Common myeloid progenitor, CD34-positive (primary cell): ENCODE measurements at regions not wholly inside any gene's neighbourhood (a gene's known extent, or its start where the extent isn't known, plus 50 kb on each side); places are given as distances from the start of the nearest gene placed in this dataset.
"Not testable (repeated sequence)": the region's sequence is repeated elsewhere in the genome, so short reads cannot be mapped to it uniquely, and the experiment has no call there.

Experiments
- CTCF ChIA-PET: fragments of 350-600 bp; sonication (Branson Sonifier 250); formaldehyde crosslinking; loops from one replicate; lab custom pipeline; 2021; ENCODE audit warnings: antibody characterized with exemption; lab: Charles Lee
- POLR2A ChIA-PET: fragments of 350-600 bp; sonication (Branson Sonifier 250); formaldehyde crosslinking; loops from one replicate; lab custom pipeline; 2021; ENCODE audit warnings: antibody characterized with exemption; lab: Charles Lee
- DNase-seq, 3 donors: peaks; one replicate each; pipeline versions ENCODE4 v3.0.0 to v3.0.0-alpha.2; 2013
- H3K27ac ChIP-seq, 2 experiments: 1 replicate in 1 of 2; 2 replicates in 1 of 2; pipeline ENCODE4 v1.7.0; 2013; ENCODE audit warnings: inconsistent platforms in 2 of 2, low read length in 2 of 2, mild to moderate bottlenecking in 2 of 2, low read depth in 1 of 2, moderate library complexity in 1 of 2; ENCODE audit not compliant: severe bottlenecking in 2 of 2, insufficient read depth in 1 of 2, poor library complexity in 1 of 2
- H3K27me3 ChIP-seq, 5 experiments: replicated peaks in 2 of 5; 1 replicate in 3 of 5; 2 replicates in 2 of 5; pipeline versions ENCODE4 v1.6.1 to v1.7.0; 2013; ENCODE audit warnings: low read length in 4 of 5, mild to moderate bottlenecking in 2 of 5, moderate library complexity in 2 of 5, inconsistent platforms in 1 of 5; ENCODE audit not compliant: insufficient read depth in 5 of 5, control insufficient read depth in 4 of 5
- H3K36me3 ChIP-seq, 4 experiments: 1 replicate in 2 of 4; 2 replicates in 2 of 4; pipeline versions ENCODE4 v1.6.1 to v1.7.0; 2013; ENCODE audit warnings: low read length in 3 of 4, control low read depth in 1 of 4, mild to moderate bottlenecking in 1 of 4; ENCODE audit not compliant: control insufficient read depth in 4 of 4, insufficient read depth in 4 of 4
- H3K4me1 ChIP-seq, 4 experiments: 1 replicate in 3 of 4; 2 replicates in 1 of 4; pipeline versions ENCODE4 v1.6.1 to v1.7.1; 2013; ENCODE audit warnings: low read length in 3 of 4, mild to moderate bottlenecking in 3 of 4, control low read depth in 1 of 4, inconsistent platforms in 1 of 4, moderate library complexity in 1 of 4; ENCODE audit not compliant: control insufficient read depth in 4 of 4, insufficient read depth in 4 of 4; ENCODE audit errors: control extremely low read depth in 1 of 4
- H3K4me3 ChIP-seq, 7 experiments: 1 replicate in 4 of 7; 2 replicates in 3 of 7; pipeline versions ENCODE4 v1.5.1 to v1.7.0; 2013; ENCODE audit warnings: mild to moderate bottlenecking in 7 of 7, low read length in 6 of 7, moderate library complexity in 6 of 7, inconsistent platforms in 2 of 7, low read depth in 2 of 7, control low read depth in 1 of 7; ENCODE audit not compliant: insufficient read depth in 4 of 7, control insufficient read depth in 1 of 7; ENCODE audit errors: extremely low read depth in 1 of 7
- H3K9me3 ChIP-seq, 5 experiments: 1 replicate in 4 of 5; 2 replicates in 1 of 5; pipeline versions ENCODE4 v1.6.1 to v1.7.1; 2013; ENCODE audit warnings: low read length in 4 of 5, mild to moderate bottlenecking in 2 of 5, inconsistent platforms in 1 of 5, low read depth in 1 of 5, moderate library complexity in 1 of 5; ENCODE audit not compliant: control insufficient read depth in 4 of 5, insufficient read depth in 2 of 5; ENCODE audit errors: control extremely low read depth in 1 of 5
- WGBS: methylation state at CpG from one replicate; pipeline ENCODE4 v1.1.5; 2013; ENCODE audit not compliant: insufficient coverage; 5-methylcytosine and 5-hydroxymethylcytosine counted together

- H3K27ac ChIP-seq, DNase-seq, H3K9me3 ChIP-seq, H3K4me3 ChIP-seq, H3K27me3 ChIP-seq, POLR2A ChIA-PET, CTCF ChIA-PET, H3K4me1 ChIP-seq, H3K36me3 ChIP-seq: not testable (repeated sequence)
- WGBS = 98% methylated on average over 6 of the region's 12 CpGs
Measured at GRCh38 chr3:145257967-145258366, 903.0 kb downstream of the PLOD2 start.

GRCh38 chr3:145259166-145259880 lies 901.7 kb downstream of the PLOD2 start:
- Histone ChIP-seq H3K4me1 (no peaks in the 10 kb centered on the region), H3K36me3 (no peaks in the 10 kb centered on the region), H3K27ac (no peak overlapping the region), H3K4me3 (no peak overlapping the region), H3K27me3 (no peaks in the 10 kb centered on the region), H3K9me3 (no peaks in the 10 kb centered on the region)
- ChIA-PET POLR2A (no interaction called here), CTCF (no interaction called here)
- WGBS = no CpG with 5 or more reads among the region's 3 CpGs
- DNase-seq = no peak

- H3K36me3 ChIP-seq, POLR2A ChIA-PET, DNase-seq, CTCF ChIA-PET, H3K4me3 ChIP-seq, H3K9me3 ChIP-seq, H3K27me3 ChIP-seq, H3K4me1 ChIP-seq, H3K27ac ChIP-seq: not testable (repeated sequence)
- no CpG with 5 or more reads among the region's 1 CpG for WGBS
Measured at GRCh38 chr3:145263458-145263857, 897.5 kb downstream of the PLOD2 start.

DNA sequence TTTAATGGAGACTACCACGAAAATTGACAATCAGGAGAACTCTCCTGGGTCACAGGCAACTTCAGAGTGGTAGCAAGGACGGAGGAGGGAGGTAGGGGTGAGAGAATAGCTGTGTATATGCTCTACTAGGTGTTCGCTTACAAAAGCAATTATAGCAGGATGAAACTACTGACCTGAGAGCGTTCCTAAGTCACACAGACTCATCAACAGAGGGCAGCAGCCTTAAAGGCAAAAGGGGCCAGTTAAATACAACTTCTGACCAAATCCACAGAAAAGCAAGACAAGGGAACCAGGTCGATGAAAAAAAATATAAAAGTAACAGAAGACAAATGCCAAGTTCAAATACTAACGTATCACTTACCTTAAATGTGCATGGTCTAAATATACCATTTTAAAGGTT lies 894.6 kb downstream of the PLOD2 start:
- WGBS = 76% methylated on average over 3 of the region's 6 CpGs
- Histone ChIP-seq H3K9me3 (no peaks in the 10 kb centered on the region), H3K36me3 (no peaks in the 10 kb centered on the region), H3K27me3 (no peaks in the 10 kb centered on the region), H3K27ac (no peak overlapping the region), H3K4me3 (no peak overlapping the region), H3K4me1 (no peaks in the 10 kb centered on the region)
- ChIA-PET POLR2A (no interaction called here), CTCF (no interaction called here)
- DNase-seq = no peak

- WGBS = 100% methylated on average over 2 of the region's 3 CpGs
- CTCF ChIA-PET = no interaction called here
Measured at GRCh38 chr3:145269106-145269505, 891.9 kb downstream of the PLOD2 start.

DNA sequence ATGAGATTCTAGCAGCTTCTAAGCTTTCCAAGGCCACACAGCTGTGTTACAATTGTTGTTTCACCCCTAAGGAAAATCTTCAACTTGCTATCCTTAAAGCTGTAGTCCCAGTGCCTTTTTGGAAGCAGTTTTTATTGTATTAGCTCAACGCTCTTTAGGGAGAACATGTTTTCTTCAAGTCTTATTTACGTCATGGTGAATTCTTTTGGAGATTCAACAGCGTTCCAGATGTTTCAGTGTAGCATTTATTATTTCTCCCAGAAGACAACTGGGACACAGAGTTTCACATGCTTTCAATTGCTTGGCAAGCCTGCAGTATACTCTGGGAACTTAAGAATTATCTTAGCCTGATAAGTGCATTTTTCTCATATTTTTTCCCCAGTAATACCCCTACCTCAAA lies 888.3 kb downstream of the PLOD2 start:
- Histone ChIP-seq H3K4me1 (no peaks in the 10 kb centered on the region), H3K27ac (no peak overlapping the region), H3K36me3 (no peaks in the 10 kb centered on the region), H3K9me3 (no peaks in the 10 kb centered on the region), H3K4me3 (no peak overlapping the region), H3K27me3 (no peaks in the 10 kb centered on the region)
- CTCF ChIA-PET = no interaction called here
- DNase-seq = no peak
- POLR2A ChIA-PET = no interaction called here
- WGBS = 100% methylated on average over 3 of the region's 3 CpGs

More at GRCh38 chr3:145269106-145269505, 891.9 kb downstream of the PLOD2 start:
- H3K27me3 ChIP-seq = no peaks in the 10 kb centered on the region
- no peak overlapping the region for H3K4me3 ChIP-seq
- DNase-seq = no peak
- no peaks in the 10 kb centered on the region for H3K36me3 ChIP-seq
- no peaks in the 10 kb centered on the region for H3K9me3 ChIP-seq
- H3K27ac ChIP-seq = no peak overlapping the region
- POLR2A ChIA-PET = no interaction called here
- no peaks in the 10 kb centered on the region for H3K4me1 ChIP-seq

- Histone ChIP-seq H3K27me3 (no peaks in the 10 kb centered on the region), H3K4me3 (no peak overlapping the region), H3K4me1 (no peaks in the 10 kb centered on the region), H3K27ac (no peak overlapping the region), H3K36me3 (no peaks in the 10 kb centered on the region), H3K9me3 (no peaks in the 10 kb centered on the region)
- ChIA-PET POLR2A (no interaction called here), CTCF (no interaction called here)
- no peak for DNase-seq
- 100% methylated on average over 1 of the region's 2 CpGs for whole genome bisulfite sequencing
Measured at GRCh38 chr3:145282505-145282904, 878.5 kb downstream of the PLOD2 start.
